Embryonic facial prominence (tissue), 1 donor: ENCODE measurements at regions not wholly inside any gene's neighbourhood (a gene's known extent, or its start where the extent isn't known, plus 50 kb on each side); places are given as distances from the start of the nearest gene placed in this dataset.
"Not testable (repeated sequence)": the region's sequence is repeated elsewhere in the genome, so short reads cannot be mapped to it uniquely, and the experiment has no call there.

Experiments used
- DNase-seq: peaks from one replicate; pipeline ENCODE4 v3.0.0-alpha.2; 2016; ENCODE audit errors: extremely low spot score

DNA sequence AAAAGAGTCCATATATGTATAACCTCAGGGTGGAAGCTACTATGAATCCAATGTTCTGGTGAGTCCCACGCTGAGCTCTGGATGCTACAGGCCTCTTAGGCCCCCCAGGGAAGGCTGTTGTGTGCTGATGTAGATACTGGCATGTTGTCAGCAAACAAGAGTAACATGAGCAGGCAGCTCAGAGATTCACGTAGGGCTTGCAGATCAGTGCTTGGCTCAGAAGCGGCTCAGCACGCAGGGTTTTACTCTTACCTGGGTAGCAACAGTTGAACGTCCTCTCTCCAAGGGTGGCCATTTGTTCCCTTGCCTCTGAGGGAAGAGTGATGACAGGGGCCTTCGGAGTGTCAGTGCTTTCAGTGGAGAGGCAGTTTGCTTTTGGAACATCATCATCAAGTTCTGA is 93.4 kb downstream of the ZFP64 start:
- no peak for DNase-seq

- no peak for DNase-seq
These were observed 95.5 kb downstream of the ZFP64 start for GRCh38 chr20:52096117-52096516.

DNA sequence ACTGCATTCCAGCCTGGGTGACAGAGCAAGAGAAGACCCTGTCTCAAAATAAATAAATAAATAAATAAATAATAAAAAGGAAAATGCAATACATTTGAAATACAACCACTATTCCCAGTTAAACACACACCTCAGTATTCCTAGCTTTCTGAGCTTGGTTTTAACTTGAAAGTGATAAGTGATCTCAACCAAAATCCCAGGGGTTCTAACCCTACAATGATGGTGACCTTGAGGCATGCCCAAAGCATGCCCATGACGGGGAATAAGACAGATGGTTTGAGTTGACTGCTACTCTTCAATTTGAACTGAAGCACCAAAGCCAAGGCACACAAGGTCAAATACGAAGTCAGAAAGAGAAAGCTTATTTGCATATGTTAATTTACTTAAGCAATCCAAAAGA is 96.9 kb downstream of the ZFP64 start:
- DNase-seq, result no peak

DNA sequence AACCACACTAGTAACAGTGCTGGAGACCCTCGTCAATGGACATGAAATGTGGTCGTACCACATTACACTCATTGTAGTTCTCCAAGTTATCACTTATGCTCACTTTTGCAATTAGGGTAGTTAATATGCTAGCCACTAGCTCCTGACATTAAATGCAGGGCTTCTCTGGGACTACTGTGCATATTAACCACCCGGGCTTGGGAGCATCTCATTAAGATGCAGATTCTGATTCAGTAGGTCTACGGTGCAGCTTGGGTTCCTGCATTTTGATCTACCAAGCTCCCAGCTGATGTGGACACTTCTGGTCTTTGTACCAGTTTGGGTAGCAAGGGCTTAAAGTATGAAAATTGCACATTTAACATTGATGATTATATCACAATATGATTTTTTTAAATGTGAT is 98.0 kb downstream of the ZFP64 start:
- no peak for DNase-seq

- DNase-seq, result no peak
These were observed 101.5 kb downstream of the ZFP64 start for GRCh38 chr20:52090035-52090434.

DNA sequence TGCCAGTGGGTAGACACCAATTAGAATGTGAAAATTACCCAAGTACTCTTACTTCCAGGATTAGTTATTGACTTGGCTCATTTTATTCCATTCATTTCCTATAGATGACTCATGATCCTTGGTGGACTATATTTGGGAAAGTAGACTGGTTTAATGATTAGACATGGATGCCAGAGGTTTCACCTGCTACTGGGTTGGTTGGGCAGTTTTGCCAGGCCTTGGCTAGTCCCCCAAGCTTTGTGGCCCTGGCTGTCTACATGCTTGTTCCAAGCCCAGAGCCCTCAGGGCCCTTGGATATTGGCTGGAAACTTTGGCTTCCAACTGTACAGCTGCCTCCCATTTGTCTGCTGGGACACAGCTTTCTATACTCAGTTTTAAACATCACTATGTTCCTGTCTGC is 104.1 kb downstream of the ZFP64 start:
- no peak for DNase-seq

- DNase-seq, result no peak
These were observed 104.7 kb downstream of the ZFP64 start for GRCh38 chr20:52086878-52087277.

DNA sequence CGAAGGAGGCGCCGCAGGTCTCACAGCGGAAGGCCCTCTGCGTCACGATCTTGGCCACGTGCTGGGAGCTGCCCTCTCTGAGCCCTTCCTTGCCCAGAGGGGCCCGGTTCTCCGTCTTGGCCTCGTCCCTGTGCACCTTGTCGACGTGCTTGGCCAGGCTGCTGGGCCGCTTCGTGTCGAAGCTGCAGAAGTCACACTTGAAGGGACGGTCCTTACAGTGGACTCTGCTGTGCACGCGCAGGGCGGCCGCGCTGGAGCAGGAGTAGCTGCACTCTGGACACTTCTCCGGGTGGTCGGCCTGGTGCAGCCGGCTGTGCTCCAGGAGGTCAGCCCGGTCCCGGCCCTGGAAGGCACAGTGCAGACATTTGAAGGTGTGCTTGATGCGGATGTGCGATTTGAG is 106.9 kb downstream of the ZFP64 start:
- no peak for DNase-seq

DNA sequence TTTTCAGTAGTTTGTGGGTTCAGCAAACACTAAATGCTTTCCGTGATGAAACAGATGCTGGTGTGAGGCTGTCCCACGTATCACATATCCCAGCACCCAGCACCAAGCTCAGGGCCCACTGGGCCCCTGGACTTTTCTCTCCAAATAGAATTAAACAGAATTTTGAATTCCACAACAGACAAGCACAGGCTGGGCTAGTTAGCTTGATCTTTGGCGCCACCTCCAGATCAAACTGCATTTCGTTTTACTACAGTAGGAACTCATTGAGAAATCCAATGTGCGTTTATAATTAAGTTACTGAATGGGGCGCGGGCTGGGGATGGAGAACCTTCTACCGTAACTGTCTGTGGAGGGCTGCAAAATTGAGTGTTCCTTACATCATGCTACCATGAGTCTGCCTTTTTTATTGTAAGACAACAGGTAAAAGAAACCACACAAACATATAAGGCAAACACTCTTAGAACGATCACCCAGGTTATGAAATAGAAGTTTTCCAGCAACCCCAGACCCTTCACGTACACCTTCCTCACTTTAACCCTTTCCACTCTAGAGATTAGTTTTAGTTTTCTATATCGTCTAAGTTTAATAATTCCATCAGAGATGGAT is 107.8 kb downstream of the ZFP64 start:
- peak; percentile 52 for DNase-seq

- DNase-seq, result no peak
These were observed 109.0 kb downstream of the ZFP64 start for GRCh38 chr20:52082612-52083011.

DNA sequence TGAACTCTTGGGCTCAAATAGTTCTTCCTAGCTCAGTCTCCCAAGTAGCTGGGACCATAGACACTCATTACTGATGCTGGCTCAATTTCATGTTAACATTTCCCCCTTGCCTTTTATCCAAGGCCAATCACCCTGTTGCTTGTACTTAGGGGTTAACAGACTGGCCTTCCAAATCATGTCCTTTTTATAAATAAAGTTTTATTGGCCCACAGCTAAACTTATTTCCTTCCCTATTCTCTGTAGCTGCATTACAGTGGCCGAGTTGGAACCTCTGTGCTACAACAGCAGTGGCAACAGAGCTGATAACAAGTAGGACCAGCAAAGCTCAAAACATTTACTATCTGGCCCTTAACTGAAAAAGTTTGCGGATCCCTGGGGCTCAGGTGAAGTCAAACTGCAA is 109.8 kb downstream of the ZFP64 start:
- no peak for DNase-seq

- no peak for DNase-seq
These were observed 110.5 kb downstream of the ZFP64 start for GRCh38 chr20:52081066-52081465.

GRCh38 chr20:52078289-52078688 is 113.3 kb downstream of the ZFP64 start:
- no peak for DNase-seq

- no peak for DNase-seq
These were observed 115.4 kb downstream of the ZFP64 start for GRCh38 chr20:52076164-52076563.

- no peak for DNase-seq
These were observed 116.2 kb downstream of the ZFP64 start for GRCh38 chr20:52075400-52075799.

- no peak for DNase-seq
These were observed 120.4 kb downstream of the ZFP64 start for GRCh38 chr20:52071136-52071535.

GRCh38 chr20:52064931-52065330 is 126.6 kb downstream of the ZFP64 start:
- no peak for DNase-seq

- DNase-seq, result no peak
These were observed 128.9 kb downstream of the ZFP64 start for GRCh38 chr20:52062452-52063209.

GRCh38 chr20:52060794-52061714 is 130.5 kb downstream of the ZFP64 start:
- no peak for DNase-seq

DNA sequence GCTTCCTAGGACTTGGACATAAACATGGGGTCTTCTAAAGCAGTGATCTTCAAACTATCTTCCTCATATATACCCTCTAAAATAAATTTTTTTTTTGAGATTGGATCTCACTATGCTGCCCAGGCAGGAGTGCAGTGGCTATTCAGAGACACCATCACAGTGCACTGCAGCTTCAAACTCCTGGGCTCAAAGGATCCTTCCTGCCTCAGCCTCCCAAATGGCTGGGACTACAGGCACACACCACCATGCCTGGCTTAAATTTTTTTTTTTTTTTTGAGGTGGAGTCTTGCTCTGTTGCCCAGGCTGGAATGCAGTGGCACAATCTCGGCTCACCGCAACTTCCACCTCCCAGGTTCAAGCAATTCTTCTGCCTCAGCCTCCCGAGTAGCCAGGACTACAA is 134.4 kb downstream of the ZFP64 start:
- DNase-seq, result not testable (repeated sequence)

GRCh38 chr20:52056203-52057062 is 135.1 kb downstream of the ZFP64 start:
- DNase-seq, result no peak

DNA sequence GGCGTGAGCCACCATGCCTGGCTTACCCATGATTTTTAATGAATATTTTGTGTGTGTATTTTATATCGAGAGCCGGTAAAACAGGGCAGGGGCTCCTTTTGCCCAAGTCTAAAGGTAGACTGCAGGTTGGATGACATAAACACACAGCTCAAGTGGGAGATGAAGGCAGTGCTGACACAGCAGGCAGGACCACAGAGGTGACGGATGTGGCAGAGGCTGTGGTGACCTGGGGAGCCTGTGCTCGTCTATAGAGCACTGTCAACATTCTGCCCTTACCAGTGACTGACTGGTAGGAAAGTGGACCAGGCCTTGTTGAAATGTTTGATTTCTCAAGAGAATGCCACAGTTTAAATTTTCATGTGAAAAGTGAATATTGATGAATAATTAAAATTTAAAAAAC is 137.5 kb downstream of the ZFP64 start:
- DNase-seq, result no peak
